Fibroblast of skin of scalp (primary cell): ENCODE measurements at regions not wholly inside any gene's neighbourhood (a gene's known extent, or its start where the extent isn't known, plus 50 kb on each side); places are given as distances from the start of the nearest gene placed in this dataset.
"Not testable (repeated sequence)": the region's sequence is repeated elsewhere in the genome, so short reads cannot be mapped to it uniquely, and the experiment has no call there.

Experiments used
- DNase-seq: peaks from one replicate; pipeline ENCODE4 v3.0.0-alpha.2; 2013

DNA sequence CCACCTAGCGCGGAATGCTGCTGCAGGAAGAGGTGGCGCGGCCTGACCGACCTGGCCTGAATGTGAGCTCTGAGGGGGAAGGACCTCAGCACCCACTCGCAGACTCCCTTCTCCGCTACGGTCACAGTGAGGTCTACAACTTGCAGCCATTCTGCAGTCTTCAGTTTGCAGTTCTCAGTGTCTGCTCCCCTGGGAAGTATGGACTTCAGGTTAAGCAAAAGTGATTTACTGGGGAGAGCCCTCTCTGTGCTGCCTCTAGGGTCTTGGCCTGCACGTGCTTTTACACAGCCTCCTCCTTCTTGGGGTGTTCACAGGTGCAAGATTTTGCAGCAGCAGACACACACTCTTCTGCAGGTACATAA, 296.0 kb downstream of the OMA1 start:
- DNase-seq, result no peak

DNA sequence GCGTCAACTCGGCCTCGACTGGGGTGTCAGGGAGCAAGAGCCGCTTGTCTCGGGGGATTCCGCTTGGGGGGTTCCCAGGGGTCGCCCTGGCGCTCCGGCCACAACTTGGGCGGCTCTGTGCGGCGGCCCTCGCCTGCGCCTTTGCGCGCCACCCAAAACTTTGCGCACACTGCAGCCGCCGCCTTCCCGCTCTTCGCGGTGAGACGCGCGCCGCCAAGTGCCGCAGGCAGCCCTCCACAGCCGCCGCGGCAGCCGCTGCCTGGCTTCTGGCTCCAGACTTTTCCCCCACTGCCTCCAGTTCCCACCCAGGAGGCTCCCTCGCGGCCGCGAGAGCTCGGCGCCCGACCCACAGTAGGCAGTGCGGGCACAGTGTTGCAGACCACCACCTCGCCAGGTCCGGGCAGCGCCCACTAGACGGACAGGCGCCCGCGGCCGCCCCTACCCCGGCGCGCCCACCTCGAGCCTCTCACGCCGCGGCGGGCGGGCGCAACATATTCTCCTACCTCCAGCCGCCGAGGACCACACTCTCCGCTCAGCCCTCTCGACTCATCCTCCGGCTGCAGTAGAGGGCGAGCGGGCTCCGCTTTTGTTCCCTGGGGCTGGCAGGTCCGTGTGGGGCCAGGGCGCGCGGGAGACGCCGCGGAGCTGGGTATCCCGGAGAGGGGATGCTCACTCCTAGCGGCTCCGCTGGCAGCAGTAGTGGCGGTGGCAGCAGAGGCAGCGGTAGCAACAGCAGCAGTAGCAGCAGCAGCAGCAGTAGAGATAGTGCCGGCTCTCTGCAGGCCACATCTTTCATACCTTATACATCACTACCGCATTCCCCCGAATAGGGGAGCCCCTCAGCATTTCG, 296.6 kb downstream of the OMA1 start:
- peak; percentile 59 for DNase-seq

DNA sequence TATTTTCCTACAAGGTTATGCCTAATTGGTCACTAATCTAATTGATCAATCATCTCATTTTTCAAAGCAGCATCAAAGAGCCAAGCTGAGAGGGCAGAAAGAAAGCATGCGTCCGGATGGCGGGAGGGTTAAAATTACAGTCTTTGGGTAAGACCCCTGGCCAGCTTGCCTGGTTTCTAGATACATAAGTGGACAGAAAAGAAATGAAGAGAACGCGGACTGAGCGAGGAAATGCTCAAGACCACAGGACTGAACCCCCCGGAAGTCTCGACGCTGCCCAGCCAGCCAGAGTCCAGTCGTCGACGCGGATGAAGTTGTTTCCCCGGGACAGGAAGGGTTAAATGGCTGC, 297.2 kb downstream of the OMA1 start:
- DNase-seq, result no peak

DNA sequence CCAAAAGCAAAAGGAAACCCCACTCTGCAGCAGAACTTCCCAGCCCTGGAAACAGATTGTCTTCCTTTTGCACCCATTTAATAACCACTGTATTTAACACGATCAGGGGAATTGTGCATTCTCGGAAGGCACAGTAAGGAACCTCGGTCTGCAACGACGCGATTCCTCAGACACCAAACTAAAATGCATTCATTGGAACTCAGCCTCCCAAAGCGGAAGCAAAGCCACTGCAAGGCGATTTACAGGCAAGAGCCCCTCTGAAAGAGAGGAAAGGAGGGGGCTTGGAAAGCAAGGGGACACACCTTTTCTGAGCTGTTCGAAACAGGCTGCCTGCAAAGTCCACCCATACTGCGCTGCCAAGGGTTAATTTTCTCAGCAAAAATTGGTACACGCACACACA, 297.7 kb downstream of the OMA1 start:
- DNase-seq, result no peak

DNA sequence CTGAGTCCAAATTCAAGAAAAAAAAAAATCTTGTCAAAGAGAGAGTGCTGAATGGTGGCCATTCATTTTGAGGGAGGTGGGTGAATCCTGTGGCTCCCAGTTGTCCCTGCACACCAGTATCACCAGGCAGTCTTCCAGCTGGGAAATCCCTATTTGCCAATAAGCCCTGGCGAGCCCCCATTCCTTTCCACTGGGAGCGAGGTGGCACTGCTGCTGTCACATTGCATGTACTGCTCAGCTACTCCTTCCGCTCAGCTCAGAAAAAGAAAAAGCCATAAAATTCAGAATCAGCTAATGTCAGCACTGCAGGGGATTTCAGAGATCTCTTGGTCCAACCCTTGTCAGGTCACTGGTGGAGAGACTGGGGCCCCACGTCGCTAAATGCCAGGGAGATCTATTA, 298.5 kb downstream of the OMA1 start:
- no peak for DNase-seq

DNA sequence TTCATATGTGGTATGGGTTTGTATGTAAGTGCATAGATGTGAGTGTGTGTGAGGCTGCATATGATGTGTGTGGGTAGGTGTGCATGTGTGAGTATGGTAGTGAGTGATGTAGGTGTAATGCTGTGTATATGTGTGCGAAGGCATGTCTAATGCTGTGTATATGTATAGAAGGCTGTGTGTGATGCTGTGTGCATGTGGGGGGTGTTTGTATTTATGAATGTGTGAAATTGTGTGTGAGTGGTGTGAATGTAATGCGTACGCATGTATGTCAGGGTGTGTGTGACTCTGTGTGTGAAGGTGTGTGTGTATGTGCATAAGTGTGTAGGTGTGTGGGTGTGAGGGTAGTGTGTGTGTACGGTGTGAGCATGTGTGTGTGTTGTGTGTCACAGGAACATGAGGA, 300.0 kb downstream of the OMA1 start:
- no peak for DNase-seq

DNA sequence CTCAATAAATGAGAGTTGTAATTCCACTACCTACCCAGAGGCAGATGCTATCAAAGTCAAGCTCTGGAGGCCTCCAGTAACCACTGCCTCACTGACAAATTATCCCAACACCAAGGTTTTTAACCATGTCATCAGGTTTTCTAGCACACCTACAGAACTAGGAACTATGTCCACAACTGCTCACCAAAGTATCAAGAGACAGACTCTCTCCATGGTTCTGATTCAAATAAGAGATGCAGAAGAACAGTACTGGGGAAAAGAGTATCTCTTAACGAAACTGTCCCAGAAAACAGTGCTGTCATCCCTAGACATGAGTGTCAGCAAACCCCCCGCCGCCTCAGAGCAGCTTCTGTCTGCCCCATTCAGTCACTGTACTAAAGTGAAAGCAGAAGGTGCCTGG, 301.7 kb downstream of the OMA1 start:
- no peak for DNase-seq

DNA sequence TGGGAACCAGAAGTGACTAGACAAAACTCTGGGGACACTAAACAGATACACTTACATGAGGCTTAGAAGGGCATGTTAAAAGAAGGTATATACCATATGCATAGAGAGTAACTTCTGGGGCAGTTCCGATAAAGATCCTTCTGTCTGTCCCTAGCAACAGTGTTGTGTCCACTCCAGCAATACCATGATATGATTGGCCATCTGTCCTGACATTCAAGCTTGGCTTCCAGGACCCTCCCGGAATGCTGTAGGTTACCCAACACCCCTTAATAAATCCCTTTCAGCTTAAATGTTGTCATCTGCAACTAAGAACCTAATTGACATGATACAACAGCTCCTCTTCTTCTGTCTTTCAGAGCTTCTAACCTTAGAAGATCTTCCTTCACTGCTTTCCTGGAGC, 307.7 kb downstream of the OMA1 start:
- no peak for DNase-seq

DNA sequence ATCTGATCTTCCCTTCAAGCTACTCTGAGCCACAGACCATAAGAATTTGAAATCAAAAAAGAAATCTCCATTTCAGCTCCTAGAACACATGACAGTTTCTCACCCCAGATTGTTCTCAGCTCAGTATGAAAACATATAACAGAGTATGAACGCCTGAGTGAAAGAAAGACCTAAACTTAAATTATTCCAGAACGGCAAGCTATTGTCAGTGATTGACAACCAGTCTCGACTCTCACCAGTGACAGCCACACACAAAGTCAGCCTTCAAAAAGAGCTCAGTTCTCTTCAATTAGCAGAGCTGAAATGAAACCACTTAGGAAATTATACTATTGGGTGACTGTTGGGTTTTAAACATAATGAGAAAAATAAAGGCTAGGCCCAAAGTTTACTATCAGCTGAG, 312.8 kb downstream of the OMA1 start:
- DNase-seq, result no peak

DNA sequence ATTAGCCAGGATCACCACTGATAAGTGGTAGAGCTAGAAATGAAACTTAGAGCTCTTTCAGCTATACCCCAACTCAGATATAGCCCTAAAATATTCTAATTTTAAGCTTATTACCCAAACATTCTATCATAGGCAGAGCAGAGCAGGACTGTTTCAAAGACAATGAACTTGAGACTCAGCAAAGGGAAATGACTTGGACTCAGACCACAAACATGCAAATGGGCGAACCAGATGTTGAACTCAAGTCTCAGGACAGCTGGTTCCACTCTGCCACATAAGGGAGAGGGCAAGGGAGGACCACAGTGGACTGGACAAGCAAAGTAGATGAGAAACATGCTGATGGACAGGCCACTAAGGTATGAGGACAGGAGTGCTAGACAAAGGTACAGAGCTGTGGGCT, 315.3 kb downstream of the OMA1 start:
- DNase-seq, result no peak

DNA sequence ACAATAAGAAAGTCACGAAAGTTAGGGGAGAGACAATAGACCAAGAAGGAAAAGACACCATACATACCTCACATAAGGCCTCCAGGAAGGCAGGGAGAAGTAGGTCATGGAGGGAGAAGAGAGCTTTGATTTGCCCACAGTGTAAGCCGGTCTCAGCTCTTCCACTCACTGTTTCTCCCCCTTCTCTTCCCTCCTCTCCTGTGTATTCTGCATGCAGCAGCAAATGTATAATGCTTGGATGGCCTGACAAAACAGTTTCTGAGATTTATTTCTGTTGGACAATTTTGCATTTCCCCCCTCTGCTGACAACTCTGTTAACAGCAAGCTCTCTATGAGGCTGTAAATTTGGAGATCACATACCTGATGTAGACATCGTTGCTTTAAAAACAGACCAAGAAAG, 318.9 kb downstream of the OMA1 start:
- no peak for DNase-seq

DNA sequence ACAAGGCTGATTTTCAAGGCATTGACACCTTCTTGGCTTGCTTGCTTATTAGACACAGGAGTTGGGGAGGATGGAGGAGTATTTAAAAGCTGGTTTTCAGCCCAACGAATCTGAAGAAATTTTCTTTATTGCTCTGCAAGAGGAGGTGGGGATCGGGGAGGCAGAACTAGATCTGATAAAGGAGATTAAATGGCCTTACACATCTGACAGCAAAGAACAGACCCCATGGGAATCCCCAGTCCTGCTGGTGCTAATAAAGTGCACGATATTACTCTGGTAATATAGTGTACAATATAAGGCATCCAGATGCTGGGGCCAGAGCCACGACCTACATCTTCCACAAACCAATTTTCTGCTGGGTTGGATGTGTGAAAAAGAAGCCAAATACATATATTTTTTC, 323.0 kb downstream of the OMA1 start:
- DNase-seq, result no peak

DNA sequence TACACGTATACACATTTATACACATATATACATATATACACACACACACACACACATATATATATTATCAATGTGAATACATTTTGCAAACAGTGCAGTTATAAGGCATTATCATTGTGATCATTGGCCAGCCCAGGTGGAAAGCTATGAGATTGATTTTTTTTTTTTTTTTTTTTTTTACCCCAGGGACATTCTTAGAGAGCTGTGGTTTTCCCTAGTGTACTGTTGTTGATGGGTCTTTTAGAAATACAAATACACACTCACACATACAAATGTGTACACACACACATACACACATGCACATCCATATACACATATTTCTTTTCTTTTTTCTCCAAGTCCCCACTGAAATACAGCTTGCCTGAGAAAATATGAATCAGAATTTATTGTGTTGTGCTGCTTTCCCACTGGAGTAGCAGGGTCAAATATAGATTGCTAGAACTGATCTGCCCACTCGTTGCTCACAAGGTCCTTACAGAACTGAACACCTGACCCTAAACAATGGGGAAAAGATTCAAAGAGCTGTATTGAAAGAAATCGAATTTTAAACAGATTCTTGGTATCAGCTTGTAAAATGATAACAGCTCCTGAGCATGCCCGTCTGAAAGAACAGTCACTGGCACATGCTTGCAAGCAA, 325.6 kb downstream of the OMA1 start:
- DNase-seq, result no peak

DNA sequence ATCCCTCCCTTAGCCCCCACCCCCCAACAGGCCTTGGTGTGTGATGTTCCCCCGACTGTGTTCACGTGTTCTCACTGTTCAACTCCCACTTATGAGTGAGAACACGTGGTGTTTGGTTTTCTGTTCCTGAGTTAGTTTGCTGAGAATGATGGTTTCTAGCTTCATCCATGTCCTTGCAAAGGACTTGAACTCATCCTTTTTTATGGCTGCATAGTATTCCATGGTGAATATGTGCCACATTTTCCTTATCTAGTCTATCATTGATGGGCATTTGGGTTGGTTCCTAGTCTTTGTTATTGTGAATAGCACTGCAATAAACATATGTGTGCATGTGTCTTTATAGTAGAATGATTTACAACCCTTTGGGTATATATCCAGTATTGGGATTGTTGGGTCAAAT, 330.4 kb downstream of the OMA1 start:
- not testable (repeated sequence) for DNase-seq

DNA sequence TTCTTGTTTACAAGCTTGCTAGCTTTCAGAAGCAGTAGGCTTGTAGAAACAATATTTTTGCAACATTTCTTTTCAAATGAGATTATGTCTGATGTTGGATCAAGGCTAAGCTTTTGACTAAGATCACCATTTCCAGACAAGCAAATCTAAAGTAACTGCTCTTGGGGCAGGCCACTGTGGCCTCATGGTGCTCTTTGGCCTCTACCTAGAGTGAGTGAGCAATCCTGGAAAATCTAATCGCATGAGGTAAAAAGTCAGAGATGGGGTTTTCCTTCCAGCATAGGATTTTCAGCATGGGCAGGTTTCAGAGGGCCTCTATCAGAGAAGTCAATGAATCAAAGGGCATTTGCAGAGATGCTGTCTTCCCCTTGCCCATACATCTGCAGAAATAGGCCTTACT, 331.9 kb downstream of the OMA1 start:
- no peak for DNase-seq

DNA sequence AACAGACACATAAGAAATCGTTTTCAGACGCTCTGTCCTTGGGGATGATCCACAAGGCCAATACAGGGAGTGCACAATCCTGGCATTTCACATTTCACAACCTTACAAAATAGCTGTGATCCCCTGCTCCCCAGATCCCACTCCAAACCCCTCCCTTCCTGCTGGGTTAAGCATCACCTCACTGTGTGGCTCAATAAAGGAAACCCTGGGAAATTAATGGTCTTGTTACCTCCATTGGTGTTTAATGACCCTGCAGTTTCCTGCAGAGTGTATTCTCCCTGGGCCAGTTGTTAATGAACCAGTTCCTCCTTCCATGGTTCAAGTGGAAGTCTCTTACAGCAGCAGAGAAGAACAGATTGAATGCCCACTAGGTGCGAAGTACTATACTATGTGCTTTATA, 334.7 kb downstream of the OMA1 start:
- no peak for DNase-seq

DNA sequence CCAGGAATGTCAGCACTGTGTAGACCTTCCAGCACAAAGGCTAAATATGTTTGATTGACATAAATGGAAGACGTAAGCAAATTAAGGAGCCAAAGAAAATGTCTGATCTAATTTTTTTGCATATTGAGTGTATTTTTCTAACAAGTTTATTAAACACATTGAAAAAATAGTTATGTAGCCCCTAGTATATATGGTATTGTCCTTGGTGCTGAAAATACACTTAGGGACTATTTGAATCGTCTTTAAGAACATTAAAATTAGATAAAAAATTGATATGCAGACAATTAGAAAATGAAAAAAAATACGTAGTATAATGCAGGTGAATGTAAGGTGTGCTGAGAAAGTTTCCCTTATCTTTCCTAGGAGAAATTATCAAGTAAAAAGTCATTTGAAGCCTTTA, 337.0 kb downstream of the OMA1 start:
- DNase-seq, result no peak

DNA sequence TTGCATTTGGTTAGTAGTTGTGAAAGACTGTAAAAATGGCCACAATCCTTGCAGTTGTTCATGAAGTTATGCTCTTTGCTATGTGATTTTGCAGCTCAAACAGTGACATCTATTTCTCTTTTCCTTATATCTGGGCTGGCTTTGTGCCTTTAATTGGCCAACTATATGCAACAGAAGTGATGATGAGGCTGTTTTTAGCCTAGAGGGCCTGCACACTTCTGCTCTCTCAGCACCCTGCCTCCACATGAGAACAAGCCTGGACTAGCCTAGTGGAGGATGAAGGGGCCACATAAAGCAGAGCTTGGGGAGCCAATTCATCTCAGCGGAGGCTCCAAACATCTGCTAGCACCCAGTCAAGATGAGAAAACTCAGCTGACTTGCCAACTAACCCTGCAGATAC, 339.8 kb downstream of the OMA1 start:
- DNase-seq, result no peak

DNA sequence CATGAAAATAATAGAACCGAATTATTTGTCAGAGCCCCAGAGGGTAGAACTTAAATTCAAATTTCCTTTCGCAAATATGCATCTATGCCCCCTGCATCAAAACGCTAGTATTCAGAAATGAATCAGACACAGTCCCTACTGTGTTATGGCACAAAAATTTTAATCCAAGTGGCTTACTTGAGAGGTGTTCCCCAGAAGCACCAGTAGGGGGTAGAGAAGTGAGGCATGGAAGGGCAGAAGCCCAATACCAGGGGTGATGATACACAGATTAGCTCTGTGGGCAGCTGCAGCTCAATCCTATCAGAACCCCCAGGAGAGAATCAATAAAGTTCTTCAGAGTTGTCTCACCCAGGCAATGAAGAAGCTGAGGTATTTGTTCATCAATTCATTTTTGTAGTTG, 342.2 kb downstream of the OMA1 start:
- no peak for DNase-seq

DNA sequence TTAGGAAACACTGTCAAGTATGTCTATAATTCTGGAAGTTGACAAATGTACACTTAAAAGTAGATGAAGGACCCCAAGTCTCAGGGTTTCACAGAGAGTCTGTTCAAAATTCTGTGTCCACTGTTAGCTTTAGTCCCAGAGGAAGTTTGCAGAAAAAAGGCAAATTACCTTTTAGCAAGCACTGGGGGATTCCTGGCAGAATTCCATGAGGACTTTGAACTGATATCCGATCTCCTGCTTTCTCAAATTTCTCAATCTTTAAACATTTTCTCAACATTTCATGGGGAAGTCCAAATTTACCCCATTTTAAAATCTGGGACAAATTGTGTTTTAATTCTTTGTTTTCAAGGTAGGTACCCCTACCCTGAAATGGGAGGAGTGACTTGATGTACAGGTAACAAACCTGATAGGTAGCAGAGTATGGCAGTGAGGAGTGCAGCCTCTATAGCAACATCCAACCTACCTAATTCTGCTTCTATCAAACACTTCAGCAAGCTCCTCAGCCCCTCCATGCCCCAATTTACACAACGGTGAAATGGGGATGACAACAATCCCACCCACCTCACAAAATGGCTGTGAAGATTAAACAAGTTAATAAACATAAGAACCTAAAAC, 344.9 kb downstream of the OMA1 start:
- DNase-seq, result no peak

DNA sequence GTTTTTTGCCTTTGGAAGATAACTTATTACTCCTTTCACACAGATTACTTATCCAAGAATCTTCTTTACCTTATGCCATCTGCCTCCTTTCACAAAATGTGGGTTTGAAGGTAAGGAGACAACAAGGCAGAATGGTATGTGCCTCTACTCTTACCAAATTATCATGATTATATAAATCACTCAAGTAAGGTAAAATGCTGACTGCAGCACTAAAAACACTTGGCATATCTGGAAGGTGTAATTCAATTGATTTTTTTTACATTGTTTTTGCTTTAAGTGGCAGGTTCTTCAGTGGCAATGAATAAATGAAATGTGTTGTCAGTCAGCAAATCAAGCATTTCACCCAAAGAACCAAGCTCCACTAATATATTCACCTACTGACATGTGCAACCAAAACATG, 346.1 kb downstream of the OMA1 start:
- no peak for DNase-seq

DNA sequence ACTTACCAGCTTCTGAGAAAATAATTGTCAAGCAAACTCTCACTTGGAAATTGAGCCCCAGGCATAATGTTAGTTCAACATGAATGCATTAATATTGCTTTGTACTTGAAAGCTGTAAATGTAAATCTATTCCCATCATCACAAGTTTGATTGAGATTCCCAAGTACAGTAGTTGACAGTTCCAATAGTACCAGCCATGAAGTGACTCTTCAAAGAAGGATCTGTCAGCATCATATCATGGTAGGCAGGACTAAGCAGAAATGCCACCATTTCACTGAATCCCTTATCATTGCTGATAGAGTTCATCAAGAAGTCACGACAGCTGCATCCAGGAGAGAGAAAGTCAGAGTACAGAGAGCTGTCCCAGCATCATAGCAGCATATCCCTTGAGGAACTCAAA, 348.7 kb downstream of the OMA1 start:
- DNase-seq, result no peak

DNA sequence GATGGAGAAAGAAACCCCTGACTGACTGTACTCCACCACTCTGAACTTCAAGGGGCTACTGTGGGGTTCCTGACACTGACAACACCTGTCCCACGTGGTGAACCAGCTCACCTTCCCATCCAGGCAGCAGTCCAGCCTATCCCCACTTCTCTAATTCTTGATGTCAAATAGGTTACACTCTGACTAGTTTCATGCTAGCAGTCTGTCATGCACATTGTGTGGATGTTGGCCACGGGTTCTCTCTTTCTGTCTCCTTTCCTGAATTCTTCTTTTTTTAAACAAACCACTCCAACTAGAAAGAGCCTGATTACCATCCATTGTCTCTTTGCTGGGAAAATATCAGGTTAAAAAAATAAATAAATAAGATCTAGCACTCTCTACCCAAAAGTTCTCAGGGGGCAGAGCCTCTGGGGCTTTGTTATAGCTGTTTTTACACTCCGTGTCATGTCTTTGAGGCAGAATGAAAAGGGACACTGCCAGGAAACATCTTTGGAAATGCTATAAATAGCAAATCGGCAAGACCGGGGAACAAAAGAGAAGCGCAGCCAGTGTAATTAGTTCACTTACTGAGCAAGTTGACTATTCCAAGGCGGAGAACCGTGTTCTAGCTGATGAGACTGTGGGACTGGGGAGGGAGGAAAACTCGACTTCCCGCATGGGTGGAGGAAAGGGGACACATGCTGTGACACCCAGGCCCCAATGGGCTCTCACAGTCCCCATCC, 356.1 kb downstream of the OMA1 start:
- no peak for DNase-seq

DNA sequence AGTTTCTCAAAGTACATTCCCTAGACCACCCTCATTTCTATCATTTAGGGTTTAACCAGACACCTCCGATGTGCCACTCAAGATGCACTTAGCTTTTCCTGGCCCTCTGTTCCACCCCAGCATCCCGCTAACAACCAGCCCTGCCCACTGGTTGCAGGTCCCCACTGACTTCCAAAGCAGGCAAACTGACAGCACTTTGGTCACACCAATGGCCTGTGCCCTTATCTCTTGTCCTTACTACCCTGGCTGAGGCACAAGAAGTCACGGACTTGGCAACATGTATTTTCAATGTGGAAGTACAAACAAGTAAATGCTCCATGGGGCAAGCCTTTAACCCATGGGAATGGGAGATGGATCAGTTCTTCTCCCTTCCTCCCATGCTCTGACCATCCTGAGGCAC, 357.1 kb downstream of the OMA1 start:
- no peak for DNase-seq
